D721Med (cell line): ENCODE measurements at regions not wholly inside any gene's neighbourhood (a gene's known extent, or its start where the extent isn't known, plus 50 kb on each side); places are given as distances from the start of the nearest gene placed in this dataset.

Experiments used
- DNase-seq: peaks from one replicate; pipeline ENCODE4 v3.0.0; 2011; ENCODE audit warnings: low spot score; ENCODE audit not compliant: insufficient read length
- FAIRE-seq: peaks from 2 replicates; lab custom pipeline; 2011; peaks lifted over from hg19 to GRCh38; lab: Jason Lieb, UNC
- CTCF ChIP-seq: IDR thresholded peaks from 2 replicates; pipeline ENCODE4 v1.5.1; 2012; ENCODE audit warnings: mild to moderate bottlenecking, control low read depth; ENCODE audit not compliant: insufficient read depth; ENCODE audit errors: missing control alignments

DNA sequence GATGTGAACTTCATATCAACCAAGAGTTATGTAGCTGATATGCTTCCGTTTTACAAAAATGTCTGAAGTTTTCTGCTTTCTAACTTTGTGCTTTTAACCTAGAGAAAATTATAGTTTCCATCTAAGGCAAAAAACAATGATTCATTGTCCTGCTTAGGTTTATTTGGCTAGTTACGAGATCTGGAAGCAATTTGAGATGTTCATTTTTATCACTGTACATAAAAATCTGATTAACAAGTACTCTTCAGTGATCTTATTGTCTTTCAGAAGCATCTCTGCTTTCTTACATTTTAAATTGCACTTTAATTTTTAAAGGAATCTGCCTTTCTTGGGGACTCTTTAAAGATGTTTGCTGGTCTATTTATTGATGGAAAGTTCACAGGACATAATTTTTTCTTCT lies 188.1 kb downstream of the RFC3 start:
- FAIRE-seq (no peak), DNase-seq (no peak)
- no peak for TF ChIP-seq CTCF

- TF ChIP-seq CTCF, result no peak
- FAIRE-seq (no peak), DNase-seq (no peak)
Measured at GRCh38 chr13:34011552-34012085, 193.7 kb downstream of the RFC3 start.

- no peak for TF ChIP-seq CTCF
- no peak for DNase-seq
- FAIRE-seq, result no peak
Measured at GRCh38 chr13:34012382-34012781, 194.4 kb downstream of the RFC3 start.

GRCh38 chr13:34013061-34013460 lies 195.1 kb downstream of the RFC3 start:
- DNase-seq (no peak), FAIRE-seq (no peak)
- TF ChIP-seq CTCF, result no peak

GRCh38 chr13:34017231-34017630 lies 199.3 kb downstream of the RFC3 start:
- FAIRE-seq, result no peak
- no peak for DNase-seq
- TF ChIP-seq CTCF, result no peak

DNA sequence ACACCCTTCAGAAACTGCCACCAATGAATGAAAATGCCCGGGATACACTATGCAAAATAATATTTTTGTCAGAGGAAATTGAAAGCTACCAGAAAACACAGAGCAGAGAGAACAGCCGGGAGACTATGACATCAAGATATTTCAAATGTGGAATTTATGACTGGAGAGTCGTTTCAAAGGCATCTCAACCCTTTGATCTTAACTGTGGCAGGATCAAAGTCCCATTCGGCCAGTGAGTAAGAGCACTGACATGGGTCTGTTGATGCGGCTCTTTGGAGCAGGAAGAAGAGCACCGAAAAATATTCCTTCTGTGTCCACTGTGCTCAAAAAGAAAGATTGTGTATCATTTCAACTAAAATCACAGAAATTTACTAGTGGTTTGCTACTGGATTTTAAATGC lies 201.9 kb downstream of the RFC3 start:
- DNase-seq, result no peak

More for the DNA sequence above, 201.9 kb downstream of the RFC3 start:
- TF ChIP-seq CTCF, result no peak
- FAIRE-seq, result no peak
